ENCODE measurements at regions not wholly inside any gene's neighbourhood (a gene's known extent, or its start where the extent isn't known, plus 50 kb on each side); places are given as distances from the start of the nearest gene placed in this dataset.

- no peaks in the 10 kb centered on the region for H3K36me3 ChIP-seq (ENCODE audit: insufficient read depth in 1 of 2, low read depth in 1 of 2)
- TF ChIP-seq, protein P1, sequence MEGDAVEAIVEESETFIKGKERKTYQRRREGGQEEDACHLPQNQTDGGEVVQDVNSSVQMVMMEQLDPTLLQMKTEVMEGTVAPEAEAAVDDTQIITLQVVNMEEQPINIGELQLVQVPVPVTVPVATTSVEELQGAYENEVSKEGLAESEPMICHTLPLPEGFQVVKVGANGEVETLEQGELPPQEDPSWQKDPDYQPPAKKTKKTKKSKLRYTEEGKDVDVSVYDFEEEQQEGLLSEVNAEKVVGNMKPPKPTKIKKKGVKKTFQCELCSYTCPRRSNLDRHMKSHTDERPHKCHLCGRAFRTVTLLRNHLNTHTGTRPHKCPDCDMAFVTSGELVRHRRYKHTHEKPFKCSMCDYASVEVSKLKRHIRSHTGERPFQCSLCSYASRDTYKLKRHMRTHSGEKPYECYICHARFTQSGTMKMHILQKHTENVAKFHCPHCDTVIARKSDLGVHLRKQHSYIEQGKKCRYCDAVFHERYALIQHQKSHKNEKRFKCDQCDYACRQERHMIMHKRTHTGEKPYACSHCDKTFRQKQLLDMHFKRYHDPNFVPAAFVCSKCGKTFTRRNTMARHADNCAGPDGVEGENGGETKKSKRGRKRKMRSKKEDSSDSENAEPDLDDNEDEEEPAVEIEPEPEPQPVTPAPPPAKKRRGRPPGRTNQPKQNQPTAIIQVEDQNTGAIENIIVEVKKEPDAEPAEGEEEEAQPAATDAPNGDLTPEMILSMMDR (IDR thresholded peaks at IDR 0.05): no peak
- H3K27me3 ChIP-seq (ENCODE audit: insufficient read depth in 3 of 3, low read length in 2 of 3): no peaks in the 10 kb centered on the region
- ATAC-seq (no peak), DNase-seq (no peak)
- H3K27ac ChIP-seq: no peak overlapping the region
- no peak overlapping the region for H3K4me3 ChIP-seq
- H3K9me3 ChIP-seq: no peaks in the 10 kb centered on the region
- H3K4me1 ChIP-seq: no peaks in the 10 kb centered on the region
- intact Hi-C loops (cut with DNase I): no loop called here
- 72 to 75% (median 73%) methylated on average over 2 of the region's 2 CpGs for WGBS, 3 donors
These were observed 268.6 kb upstream of the CRY1 start for GRCh38 chr12:107361970-107362369.

GRCh38 chr12:107362960-107363359, 269.6 kb upstream of the CRY1 start:
- no peaks in the 10 kb centered on the region for H3K4me1 ChIP-seq
- no peak for ATAC-seq
- TF ChIP-seq, protein P1 (IDR thresholded peaks at IDR 0.05): no peak
- no peak overlapping the region for H3K27ac ChIP-seq
- H3K4me3 ChIP-seq: no peak overlapping the region
- H3K27me3 ChIP-seq (ENCODE audit: insufficient read depth in 3 of 3, low read length in 2 of 3): no peaks in the 10 kb centered on the region
- WGBS, 3 donors: 59 to 65% (median 62%) methylated on average over 5 of the region's 5 CpGs
- intact Hi-C loops (cut with DNase I): no loop called here
- H3K36me3 ChIP-seq (ENCODE audit: insufficient read depth in 1 of 2, low read depth in 1 of 2): no peaks in the 10 kb centered on the region
- no peaks in the 10 kb centered on the region for H3K9me3 ChIP-seq
- no peak for DNase-seq

- no peaks in the 10 kb centered on the region for H3K36me3 ChIP-seq (ENCODE audit: insufficient read depth in 1 of 2, low read depth in 1 of 2)
- no peak overlapping the region for H3K27ac ChIP-seq
- intact Hi-C loops (cut with DNase I): no loop called here
- no peaks in the 10 kb centered on the region for H3K9me3 ChIP-seq
- no peaks in the 10 kb centered on the region for H3K27me3 ChIP-seq (ENCODE audit: insufficient read depth in 3 of 3, low read length in 2 of 3)
- ATAC-seq (no peak), DNase-seq (no peak)
- WGBS, 3 donors: 83 to 88% (median 87%) methylated on average over 3 of the region's 3 CpGs
- no peak overlapping the region for H3K4me3 ChIP-seq
- TF ChIP-seq, protein P1 (IDR thresholded peaks at IDR 0.05): no peak
- H3K4me1 ChIP-seq: no peaks in the 10 kb centered on the region
These were observed 271.6 kb upstream of the CRY1 start for GRCh38 chr12:107364875-107365518.

DNA sequence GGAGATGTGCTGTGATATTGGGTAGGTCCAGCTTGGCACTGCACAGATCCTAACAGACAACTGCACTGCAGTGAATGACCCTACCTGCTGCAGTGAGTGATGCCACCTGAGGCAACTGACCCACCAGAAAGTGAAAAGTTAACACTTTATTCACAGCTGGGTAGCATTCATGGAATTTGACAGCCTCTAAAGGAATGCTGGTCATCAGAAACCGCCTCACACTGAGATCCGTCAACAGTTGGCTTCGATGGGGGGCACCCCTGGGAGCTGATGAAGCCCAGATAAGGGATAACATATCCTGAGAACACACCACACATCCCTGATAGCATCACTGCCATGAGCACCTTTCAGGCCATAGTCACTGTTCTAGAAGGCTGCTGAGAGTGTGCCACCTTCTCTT, 272.4 kb upstream of the CRY1 start:
- TF ChIP-seq, protein P1 (IDR thresholded peaks at IDR 0.05): no peak
- intact Hi-C loops (cut with DNase I): no loop called here
- H3K9me3 ChIP-seq: no peaks in the 10 kb centered on the region
- DNase-seq (no peak), ATAC-seq (no peak)
- WGBS, 3 donors: 67 to 78% (median 74%) methylated on average over 3 of the region's 3 CpGs
- H3K4me1 ChIP-seq: no peaks in the 10 kb centered on the region
- H3K27ac ChIP-seq: no peak overlapping the region
- no peak overlapping the region for H3K4me3 ChIP-seq
- H3K27me3 ChIP-seq (ENCODE audit: insufficient read depth in 3 of 3, low read length in 2 of 3): no peaks in the 10 kb centered on the region
- H3K36me3 ChIP-seq (ENCODE audit: insufficient read depth in 1 of 2, low read depth in 1 of 2): no peaks in the 10 kb centered on the region

GRCh38 chr12:107366322-107366721, 273.0 kb upstream of the CRY1 start:
- H3K9me3 ChIP-seq: no peaks in the 10 kb centered on the region
- ATAC-seq: no peak
- TF ChIP-seq, protein P1 (IDR thresholded peaks at IDR 0.05): no peak
- DNase-seq: no peak
- 53 to 68% (median 55%) methylated on average over 2 of the region's 2 CpGs for WGBS, 3 donors
- no peaks in the 10 kb centered on the region for H3K4me1 ChIP-seq
- no peak overlapping the region for H3K27ac ChIP-seq
- intact Hi-C loops (cut with DNase I): no loop called here
- no peaks in the 10 kb centered on the region for H3K36me3 ChIP-seq (ENCODE audit: insufficient read depth in 1 of 2, low read depth in 1 of 2)
- H3K27me3 ChIP-seq (ENCODE audit: insufficient read depth in 3 of 3, low read length in 2 of 3): no peaks in the 10 kb centered on the region
- H3K4me3 ChIP-seq: no peak overlapping the region
